ENCODE measurements at regions not wholly inside any gene's neighbourhood (a gene's known extent, or its start where the extent isn't known, plus 50 kb on each side); places are given as distances from the start of the nearest gene placed in this dataset.

- ATAC-seq (replicated peaks) (no peak), DNase-seq (no peak)
- no peaks in the 10 kb centered on the region for H3K36me3 Mint-ChIP-seq
- no peaks in the 10 kb centered on the region for H3K4me1 Mint-ChIP-seq
- peaks cover 0 to 1% of the 10 kb centered on the region in 2 donors for H3K9me3 Mint-ChIP-seq
- H3K27ac Mint-ChIP-seq: no peak overlapping the region
- H3K4me3 Mint-ChIP-seq: no peak overlapping the region
- peaks cover 0 to 11% of the 10 kb centered on the region in 2 donors for H3K27me3 Mint-ChIP-seq
Measured at GRCh38 chr10:94200146-94200837, 162.4 kb downstream of the NOC3L start.

- peaks cover 0 to 3% of the 10 kb centered on the region in 2 donors for H3K9me3 Mint-ChIP-seq
- no peak overlapping the region for H3K4me3 Mint-ChIP-seq
- ATAC-seq (replicated peaks) (no peak), DNase-seq (no peak)
- no peaks in the 10 kb centered on the region for H3K4me1 Mint-ChIP-seq
- H3K36me3 Mint-ChIP-seq: no peaks in the 10 kb centered on the region
- H3K27me3 Mint-ChIP-seq: peaks cover 0 to 12% of the 10 kb centered on the region in 2 donors
- no peak overlapping the region for H3K27ac Mint-ChIP-seq
Measured at GRCh38 chr10:94205396-94205831, 157.3 kb downstream of the NOC3L start.

DNA sequence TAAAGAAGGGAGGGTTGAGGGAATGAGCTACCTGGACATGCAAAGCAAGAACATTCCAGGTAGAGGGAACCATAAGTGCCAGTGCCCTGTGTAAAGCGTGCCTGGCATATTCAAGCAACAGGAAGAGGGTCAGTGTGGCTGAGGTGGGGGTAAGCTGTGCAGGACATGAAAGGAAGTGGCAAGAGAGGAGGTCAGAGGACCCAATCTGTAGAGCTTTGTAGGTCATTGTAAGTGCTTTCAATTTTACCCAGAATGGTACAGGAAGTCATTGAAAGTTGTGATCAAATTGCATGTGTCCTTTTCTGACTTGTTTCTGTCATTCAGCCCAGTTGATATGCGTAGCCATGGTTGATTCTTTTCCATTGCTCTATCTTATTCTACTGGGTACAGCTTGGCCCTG is 156.6 kb downstream of the NOC3L start:
- Mint-ChIP-seq H3K9me3 (peaks cover 0 to 3% of the 10 kb centered on the region in 2 donors), H3K4me3 (no peak overlapping the region), H3K27ac (no peak overlapping the region)

DNA sequence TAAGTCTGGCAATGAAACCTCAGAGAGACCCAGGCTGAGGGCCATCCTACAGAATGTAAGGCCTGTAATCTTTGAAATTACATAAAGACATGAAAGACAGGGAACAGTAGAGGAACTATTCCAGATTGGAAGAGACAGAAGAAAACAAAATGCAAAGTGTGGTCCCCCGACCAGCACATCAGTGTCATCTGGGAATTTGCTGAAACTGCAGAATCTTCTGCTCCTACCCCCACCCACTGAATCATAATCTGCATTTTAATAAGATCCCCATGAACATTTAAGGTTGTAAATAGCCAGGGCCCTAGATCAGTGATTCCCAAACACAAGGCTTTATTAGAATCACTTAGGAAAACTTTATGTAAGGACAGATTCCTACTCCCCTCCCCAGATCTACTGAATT is 154.4 kb downstream of the NOC3L start:
- ATAC-seq (replicated peaks): no peak
- Mint-ChIP-seq H3K27me3 (peaks cover 6 to 17% of the 10 kb centered on the region in 2 donors), H3K9me3 (peaks cover 0 to 3% of the 10 kb centered on the region in 2 donors), H3K4me3 (no peak overlapping the region), H3K27ac (no peak overlapping the region), H3K4me1 (no peaks in the 10 kb centered on the region), H3K36me3 (no peaks in the 10 kb centered on the region)
- no peak for DNase-seq

More for the DNA sequence above, 156.6 kb downstream of the NOC3L start:
- Mint-ChIP-seq H3K27me3 (peaks cover 5 to 16% of the 10 kb centered on the region in 2 donors), H3K36me3 (no peaks in the 10 kb centered on the region), H3K4me1 (no peaks in the 10 kb centered on the region)
- no peak for DNase-seq
- ATAC-seq (replicated peaks): no peak

- ATAC-seq (replicated peaks) (no peak), DNase-seq (no peak)
- Mint-ChIP-seq H3K27me3 (peaks cover 20 to 34% of the 10 kb centered on the region in 2 donors), H3K27ac (no peak overlapping the region), H3K36me3 (no peaks in the 10 kb centered on the region), H3K4me3 (no peak overlapping the region), H3K9me3 (peaks cover 0 to 1% of the 10 kb centered on the region in 2 donors), H3K4me1 (no peaks in the 10 kb centered on the region)
Measured at GRCh38 chr10:94210440-94211168, 152.1 kb downstream of the NOC3L start.

- DNase-seq (no peak), ATAC-seq (replicated peaks) (no peak)
- no peak overlapping the region for H3K27ac Mint-ChIP-seq
Measured at GRCh38 chr10:94211169-94211510, 151.6 kb downstream of the NOC3L start.

GRCh38 chr10:94213001-94213530 is 149.7 kb downstream of the NOC3L start:
- Mint-ChIP-seq H3K27ac (no peak overlapping the region), H3K36me3 (no peaks in the 10 kb centered on the region), H3K4me3 (no peak overlapping the region)

More at GRCh38 chr10:94211169-94211510, 151.6 kb downstream of the NOC3L start:
- peaks cover 20 to 29% of the 10 kb centered on the region in 2 donors for H3K27me3 Mint-ChIP-seq
- H3K36me3 Mint-ChIP-seq: no peaks in the 10 kb centered on the region
- H3K4me1 Mint-ChIP-seq: no peaks in the 10 kb centered on the region
- H3K4me3 Mint-ChIP-seq: no peak overlapping the region
- H3K9me3 Mint-ChIP-seq: no peaks in the 10 kb centered on the region

DNA sequence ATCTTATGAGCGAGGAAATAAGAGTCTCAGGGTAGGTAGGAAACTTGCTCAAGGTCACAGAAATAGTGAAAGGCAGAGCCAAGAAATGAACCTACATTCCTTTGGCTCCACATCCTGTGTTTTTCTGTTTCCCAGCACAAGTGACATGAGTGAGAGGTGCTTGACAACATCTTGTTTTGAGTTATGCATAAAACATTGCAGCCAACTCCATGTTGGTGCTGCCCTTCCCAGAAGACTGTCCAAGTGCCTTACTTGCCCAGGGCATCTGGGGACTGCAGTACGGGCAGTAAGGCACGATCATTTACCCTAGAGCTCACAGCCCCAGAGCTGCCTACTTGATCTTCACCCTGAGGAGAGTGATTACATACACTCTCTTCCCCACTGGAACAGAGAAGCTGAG is 148.8 kb downstream of the NOC3L start:
- Mint-ChIP-seq H3K27ac (no peak overlapping the region), H3K4me1 (no peaks in the 10 kb centered on the region), H3K36me3 (no peaks in the 10 kb centered on the region), H3K4me3 (no peak overlapping the region), H3K9me3 (no peaks in the 10 kb centered on the region), H3K27me3 (peaks cover 20 to 27% of the 10 kb centered on the region in 2 donors)
- ATAC-seq (replicated peaks) (no peak), DNase-seq (no peak)

More at GRCh38 chr10:94213001-94213530, 149.7 kb downstream of the NOC3L start:
- ATAC-seq (replicated peaks) (no peak), DNase-seq (no peak)
- no peaks in the 10 kb centered on the region for H3K4me1 Mint-ChIP-seq
- H3K27me3 Mint-ChIP-seq: peaks cover 20 to 27% of the 10 kb centered on the region in 2 donors
- no peaks in the 10 kb centered on the region for H3K9me3 Mint-ChIP-seq

- Mint-ChIP-seq H3K27me3 (peaks cover 20 to 27% of the 10 kb centered on the region in 2 donors), H3K4me3 (no peak overlapping the region)
- no peak for DNase-seq
Measured at GRCh38 chr10:94214481-94214893, 148.3 kb downstream of the NOC3L start.

GRCh38 chr10:94216201-94216600 is 146.5 kb downstream of the NOC3L start:
- no peaks in the 10 kb centered on the region for H3K36me3 Mint-ChIP-seq
- H3K4me1 Mint-ChIP-seq: no peaks in the 10 kb centered on the region
- DNase-seq: no peak
- no peak for ATAC-seq (replicated peaks)
- no peaks in the 10 kb centered on the region for H3K9me3 Mint-ChIP-seq
- H3K27me3 Mint-ChIP-seq: peaks cover 15 to 22% of the 10 kb centered on the region in 2 donors
- no peak overlapping the region for H3K4me3 Mint-ChIP-seq
- no peak overlapping the region for H3K27ac Mint-ChIP-seq

More at GRCh38 chr10:94214481-94214893, 148.3 kb downstream of the NOC3L start:
- Mint-ChIP-seq H3K36me3 (no peaks in the 10 kb centered on the region), H3K4me1 (no peaks in the 10 kb centered on the region), H3K9me3 (no peaks in the 10 kb centered on the region), H3K27ac (no peak overlapping the region)
- no peak for ATAC-seq (replicated peaks)

GRCh38 chr10:94217411-94217810 is 145.3 kb downstream of the NOC3L start:
- H3K4me1 Mint-ChIP-seq: no peaks in the 10 kb centered on the region
- no peak for ATAC-seq (replicated peaks)
- H3K9me3 Mint-ChIP-seq: no peaks in the 10 kb centered on the region
- H3K27me3 Mint-ChIP-seq: peaks cover 14 to 21% of the 10 kb centered on the region in 2 donors
- no peak overlapping the region for H3K4me3 Mint-ChIP-seq
- no peaks in the 10 kb centered on the region for H3K36me3 Mint-ChIP-seq
- DNase-seq: no peak
- H3K27ac Mint-ChIP-seq: no peak overlapping the region

DNA sequence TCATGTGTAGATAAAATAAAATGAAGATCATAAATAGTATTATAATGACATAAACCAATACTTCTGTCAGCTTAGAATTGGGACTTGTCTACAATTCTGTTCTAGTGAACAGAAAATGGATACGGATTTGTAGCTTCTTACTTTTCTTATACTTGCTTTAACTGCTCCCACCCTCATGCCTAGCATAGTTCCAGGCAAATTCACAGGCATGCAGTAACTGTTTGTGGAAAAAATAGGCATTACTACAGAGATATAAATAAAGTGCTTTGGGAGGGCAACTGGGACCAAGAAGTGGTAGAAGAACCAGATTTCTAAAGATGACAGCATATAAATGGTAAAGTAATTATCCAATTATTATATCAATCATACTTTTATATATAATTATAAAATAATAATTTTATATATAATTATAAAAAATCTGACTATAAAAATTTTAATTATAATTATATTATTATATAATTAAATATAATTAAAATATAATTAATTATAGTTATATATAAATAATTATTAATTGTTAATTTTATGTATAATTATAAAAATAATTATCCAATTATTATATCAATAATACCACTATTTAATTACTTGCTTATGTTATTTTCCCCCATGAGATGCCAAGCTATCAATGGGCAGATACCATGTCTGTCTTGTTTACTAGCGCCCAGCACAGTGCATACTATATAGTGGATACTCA is 144.1 kb downstream of the NOC3L start:
- Mint-ChIP-seq H3K9me3 (no peaks in the 10 kb centered on the region), H3K4me1 (no peaks in the 10 kb centered on the region), H3K27ac (no peak overlapping the region), H3K36me3 (no peaks in the 10 kb centered on the region), H3K27me3 (peaks cover 14% of the 10 kb centered on the region in 2 donors), H3K4me3 (no peak overlapping the region)
- DNase-seq (no peak), ATAC-seq (replicated peaks) (no peak)

GRCh38 chr10:94219829-94220228 is 142.9 kb downstream of the NOC3L start:
- H3K4me3 Mint-ChIP-seq: no peak overlapping the region
- H3K27me3 Mint-ChIP-seq: peaks cover 5% of the 10 kb centered on the region in 2 donors
- H3K27ac Mint-ChIP-seq: no peak overlapping the region
- DNase-seq (no peak), ATAC-seq (replicated peaks) (no peak)
- H3K4me1 Mint-ChIP-seq: no peaks in the 10 kb centered on the region
- H3K9me3 Mint-ChIP-seq: no peaks in the 10 kb centered on the region
- no peaks in the 10 kb centered on the region for H3K36me3 Mint-ChIP-seq

GRCh38 chr10:94220717-94221116 is 142.0 kb downstream of the NOC3L start:
- Mint-ChIP-seq H3K9me3 (no peaks in the 10 kb centered on the region), H3K36me3 (no peaks in the 10 kb centered on the region), H3K4me3 (no peak overlapping the region), H3K27ac (no peak overlapping the region), H3K4me1 (no peaks in the 10 kb centered on the region), H3K27me3 (no peaks in the 10 kb centered on the region)
- no peak for DNase-seq
- no peak for ATAC-seq (replicated peaks)
